Heart left ventricle (tissue), 13 donors: ENCODE measurements at regions not wholly inside any gene's neighbourhood (a gene's known extent, or its start where the extent isn't known, plus 50 kb on each side); places are given as distances from the start of the nearest gene placed in this dataset.

Experiments
- POLR2A ChIP-seq, 2 donors: fragments of 450-650 bp; IDR thresholded peaks; one replicate each; pipeline ENCODE4 v1.6.1; 2017; ENCODE audit warnings: antibody characterized with exemption in 2 of 2, mild to moderate bottlenecking in 2 of 2, moderate library complexity in 2 of 2
- TF ChIP-seq, protein P1 (sequence below), 12 donors: fragments of 200-600 bp; sonication (generic) in 4 of 12; IDR thresholded peaks; one replicate each; pipeline versions ENCODE4 v1.5.0 to v1.8.0; 2018 to 2022; ENCODE audit warnings: antibody characterized with exemption in 12 of 12, mild to moderate bottlenecking in 5 of 12
- donor health status: ischemic (EF 13 %, LVEDD 7.1; RV severe dilation, severe dysfunction).
- donor health status: DM: no; HTN: yes; CAD: no.
- donor health status: DM: no; HTN: no; CAD: no.
- donor health status: ischemic (EF 25% LVEDD 6.9; RV normal size, moderate dysfunction).
- donor health status: ischemic (EF 25% LVEDD 5.7; RV mildly dilated, moderate dysfunction).
- donor health status: ischemic (EF 35%, LVEDD 5.7; RV mildly dilated, moderate dysfunction).
- donor health status: nonischemic (EF 11% LVEDD 7.7; RV severe dilation, severe dysfunction).
- donor health status: DM: yes; HTN: yes; CAD: no.
- donor health status: PGD.
- donor health status: ischemic (EF 29% LVEDD 5.4; RV normal size, mild dysfunction).
- donor health status: nonischemic (EF 23%, LVEDD 6.1; RV moderate dilation, normal function).

DNA sequence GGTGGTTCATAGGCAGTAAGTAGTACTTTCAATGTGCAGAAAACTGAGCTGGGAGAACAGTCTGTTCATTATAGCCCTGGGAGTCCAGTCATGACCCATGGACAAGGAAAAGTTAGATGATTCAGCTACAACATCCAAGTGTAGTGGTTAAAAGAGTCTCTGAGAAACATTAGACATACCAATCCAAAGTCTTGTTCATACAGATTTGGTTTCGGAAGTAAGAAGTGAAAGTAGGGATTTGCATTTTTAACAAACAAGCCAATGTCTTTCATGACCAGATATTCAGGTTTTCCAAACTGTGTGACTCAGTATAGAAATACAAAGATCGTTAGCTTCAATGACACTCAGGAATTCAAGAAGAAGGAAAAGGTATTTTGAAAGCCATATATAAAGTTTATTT, 345.3 kb downstream of the SLITRK1 start:
- TF ChIP-seq, protein P1, sequence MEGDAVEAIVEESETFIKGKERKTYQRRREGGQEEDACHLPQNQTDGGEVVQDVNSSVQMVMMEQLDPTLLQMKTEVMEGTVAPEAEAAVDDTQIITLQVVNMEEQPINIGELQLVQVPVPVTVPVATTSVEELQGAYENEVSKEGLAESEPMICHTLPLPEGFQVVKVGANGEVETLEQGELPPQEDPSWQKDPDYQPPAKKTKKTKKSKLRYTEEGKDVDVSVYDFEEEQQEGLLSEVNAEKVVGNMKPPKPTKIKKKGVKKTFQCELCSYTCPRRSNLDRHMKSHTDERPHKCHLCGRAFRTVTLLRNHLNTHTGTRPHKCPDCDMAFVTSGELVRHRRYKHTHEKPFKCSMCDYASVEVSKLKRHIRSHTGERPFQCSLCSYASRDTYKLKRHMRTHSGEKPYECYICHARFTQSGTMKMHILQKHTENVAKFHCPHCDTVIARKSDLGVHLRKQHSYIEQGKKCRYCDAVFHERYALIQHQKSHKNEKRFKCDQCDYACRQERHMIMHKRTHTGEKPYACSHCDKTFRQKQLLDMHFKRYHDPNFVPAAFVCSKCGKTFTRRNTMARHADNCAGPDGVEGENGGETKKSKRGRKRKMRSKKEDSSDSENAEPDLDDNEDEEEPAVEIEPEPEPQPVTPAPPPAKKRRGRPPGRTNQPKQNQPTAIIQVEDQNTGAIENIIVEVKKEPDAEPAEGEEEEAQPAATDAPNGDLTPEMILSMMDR (IDR thresholded peaks at IDR 0.05) = no peak
- no peak for TF ChIP-seq POLR2A (IDR thresholded peaks at IDR 0.05)
